Hematopoietic multipotent progenitor cell treated with erythropoietin and hydrocortisone succinate and interleukin-3 and kit ligand, for 17 days (in vitro differentiated cells): ENCODE measurements at regions not wholly inside any gene's neighbourhood (a gene's known extent, or its start where the extent isn't known, plus 50 kb on each side); places are given as distances from the start of the nearest gene placed in this dataset.
A peak's percentile ranks its signal among the peaks of the same experiment; 100 is the strongest.

Experiments
- DNase-seq: peaks from one replicate; pipeline ENCODE4 v3.0.0-alpha.2; 2015; ENCODE audit warnings: low spot score

DNA sequence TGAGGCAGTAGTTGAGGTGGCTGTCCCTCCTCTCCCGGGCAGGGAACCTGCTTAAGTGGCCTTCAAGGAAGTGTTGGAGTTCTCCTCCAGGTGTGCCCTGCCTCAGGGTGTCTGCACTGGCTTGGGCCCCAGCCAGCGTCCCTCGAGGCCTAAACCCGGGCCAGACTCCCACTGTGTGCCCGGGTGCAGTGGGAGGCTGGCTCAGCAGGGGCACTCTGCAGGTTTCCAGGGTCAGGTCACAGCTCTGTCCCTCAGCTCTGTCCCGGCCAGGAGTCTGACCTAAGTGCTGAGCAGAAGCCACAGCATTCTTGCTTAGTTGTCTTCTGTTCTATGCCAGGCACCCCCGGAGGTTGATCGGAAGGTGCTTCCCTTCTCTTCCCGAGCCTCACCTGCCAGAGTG, 69.0 kb upstream of the OTOS start:
- no peak for DNase-seq

DNA sequence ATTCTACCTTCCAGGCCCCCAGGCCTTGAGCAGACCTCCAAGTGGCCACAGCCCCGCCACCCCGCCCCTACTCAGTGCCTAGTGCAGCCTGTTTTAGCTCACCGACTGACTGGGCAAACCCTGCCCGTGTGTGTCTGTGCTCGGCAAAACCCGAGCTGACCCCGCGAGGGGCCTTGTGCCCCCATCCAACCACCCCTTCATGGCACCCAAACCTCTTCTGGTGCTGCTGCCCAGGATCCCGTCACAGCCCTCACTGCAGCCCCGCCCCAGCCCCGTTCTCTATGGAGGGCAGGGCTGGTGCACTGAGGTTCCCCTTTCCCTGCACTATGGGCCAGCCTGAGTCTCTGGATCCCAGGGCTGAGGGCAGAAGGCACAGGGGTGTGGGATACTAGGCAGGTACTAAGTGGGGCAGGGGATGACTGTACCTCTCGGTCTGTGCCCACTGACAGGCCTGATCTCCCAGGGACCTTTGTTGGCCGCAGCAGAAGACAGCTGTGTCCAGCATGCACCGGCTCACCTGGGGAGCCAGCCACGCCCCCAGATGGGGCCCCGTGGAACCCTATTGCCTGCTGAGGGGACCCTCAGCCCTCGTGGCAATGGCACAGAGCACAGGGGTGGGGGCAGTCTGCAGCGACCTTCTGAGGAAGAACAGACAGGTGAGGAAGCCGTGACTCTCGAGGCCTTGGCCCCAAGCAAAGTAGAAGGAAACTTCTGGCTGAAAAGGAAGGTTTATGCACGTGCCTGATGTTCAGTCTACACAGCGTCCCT, 69.9 kb upstream of the OTOS start:
- no peak for DNase-seq

DNA sequence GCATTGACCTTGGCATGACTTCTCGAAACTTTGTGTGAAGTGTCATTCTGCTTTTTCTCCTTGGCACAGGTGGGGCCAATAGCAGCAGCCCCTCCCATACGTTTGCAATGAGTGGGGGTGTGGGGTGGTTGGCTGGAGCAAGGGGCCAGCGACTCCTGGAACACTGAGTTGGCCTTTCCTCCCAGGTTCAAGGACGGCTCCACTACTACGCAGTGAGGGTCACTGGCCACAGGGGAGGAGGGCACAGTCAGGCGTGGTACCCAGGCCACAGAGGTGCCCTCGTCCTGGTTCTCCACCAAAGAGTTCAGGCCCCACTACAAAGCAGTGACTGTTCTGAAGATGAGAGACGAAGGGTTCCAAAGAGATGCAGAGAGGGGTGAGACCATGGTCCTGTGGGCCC, 70.6 kb upstream of the OTOS start:
- DNase-seq: no peak

- no peak for DNase-seq
These were observed 71.4 kb upstream of the OTOS start for GRCh38 chr2:240211598-240212424.

- DNase-seq: no peak
These were observed 72.2 kb upstream of the OTOS start for GRCh38 chr2:240212425-240213225.

DNA sequence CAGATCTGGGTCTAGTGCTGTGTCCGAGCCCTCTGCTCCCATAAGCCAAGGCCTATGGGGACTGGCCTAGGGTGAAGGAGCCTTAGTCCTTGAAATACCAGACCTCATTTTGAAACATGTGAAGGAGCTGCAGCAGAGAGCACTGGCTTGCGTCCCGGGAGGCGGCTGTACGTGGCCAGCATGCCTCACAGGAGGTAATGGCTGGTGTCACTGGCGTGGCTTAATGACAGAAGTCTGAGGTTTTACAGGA, 72.7 kb upstream of the OTOS start:
- no peak for DNase-seq

DNA sequence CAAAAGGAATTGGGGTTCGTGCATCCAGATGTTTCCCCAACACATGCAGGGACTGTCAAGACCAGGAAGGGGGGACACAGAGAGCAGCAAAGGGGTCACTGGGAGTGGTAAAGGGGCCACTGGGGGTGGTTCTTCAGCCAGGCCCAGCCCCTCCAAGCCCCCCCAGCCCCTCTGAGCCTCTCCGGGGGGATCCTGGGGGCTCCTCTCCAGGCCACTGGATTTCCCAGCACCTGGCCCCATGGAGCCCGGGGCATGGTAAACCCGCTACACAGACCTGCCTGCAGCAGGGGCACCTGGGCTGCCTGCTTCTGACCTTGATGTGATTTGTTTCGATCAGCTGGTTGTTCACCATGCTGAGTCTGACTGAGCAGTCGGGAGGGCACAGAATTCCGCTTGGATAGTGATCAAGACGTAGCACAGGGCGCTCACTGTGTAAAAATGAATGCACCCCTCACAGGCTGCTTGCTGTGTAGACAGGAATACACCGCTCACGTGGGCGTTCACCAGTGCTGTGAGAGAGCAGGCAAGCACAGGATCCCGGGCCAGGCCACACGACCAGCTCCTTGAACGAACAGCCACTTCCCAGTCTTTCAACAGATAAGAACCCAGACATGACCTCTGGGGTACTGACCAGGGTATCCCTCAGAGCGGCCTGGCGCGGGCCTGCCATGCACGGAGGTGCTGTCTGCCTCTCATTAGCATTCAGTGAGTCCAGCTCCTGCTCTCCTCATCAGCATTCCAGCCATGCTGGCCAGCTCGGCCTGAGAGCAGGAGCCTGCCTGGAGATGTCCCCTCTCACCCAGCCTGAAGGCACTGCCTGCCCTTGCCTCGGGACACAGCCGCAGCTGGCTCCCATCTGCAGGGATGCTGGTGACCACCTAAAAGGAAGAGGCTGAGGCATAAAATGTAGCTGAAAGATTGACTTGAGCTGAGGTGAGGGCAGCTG, 73.3 kb upstream of the OTOS start:
- no peak for DNase-seq

DNA sequence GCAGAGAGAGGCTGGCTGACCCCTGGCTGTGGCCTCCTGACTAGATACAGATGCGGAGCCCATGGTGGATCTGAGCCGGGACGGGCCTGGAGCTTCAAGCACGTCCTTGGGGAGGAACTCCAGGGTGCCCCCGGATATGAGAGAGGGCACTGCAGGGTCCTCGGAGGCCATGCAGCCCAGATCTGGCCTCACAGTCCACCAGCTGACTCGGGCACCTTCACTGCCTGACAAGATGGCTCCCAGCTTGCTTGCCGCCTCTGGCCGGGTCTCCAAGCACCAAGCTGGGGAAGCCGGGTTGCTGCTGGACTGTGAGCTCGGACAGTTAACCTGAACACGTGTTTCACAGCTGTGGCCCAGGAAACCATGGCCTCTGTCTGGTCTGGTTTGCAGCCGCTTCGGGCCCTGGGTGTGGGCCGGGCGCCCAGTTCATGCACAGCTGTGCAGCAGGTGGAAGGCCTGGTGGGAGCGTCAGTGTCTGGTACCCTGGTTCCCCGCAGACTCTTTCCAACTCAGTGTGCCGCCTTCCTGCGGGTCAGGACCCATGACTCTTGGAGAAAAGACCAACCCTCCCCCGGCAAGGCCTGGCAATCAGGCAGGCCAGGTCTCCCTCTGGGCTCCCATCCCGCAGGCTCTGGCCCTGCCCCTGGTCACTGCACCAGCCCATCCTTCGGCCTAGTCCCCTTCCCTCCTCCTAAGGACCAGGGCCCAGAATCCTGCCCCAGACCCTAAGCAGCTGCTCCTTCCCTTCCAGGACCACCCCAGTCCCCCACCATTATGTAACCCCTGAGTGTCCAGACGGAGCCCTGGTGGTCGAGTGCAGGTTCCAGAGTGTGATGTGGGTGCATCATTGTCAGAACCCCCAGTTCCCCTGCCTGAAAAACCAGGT, 74.6 kb upstream of the OTOS start:
- DNase-seq: no peak

DNA sequence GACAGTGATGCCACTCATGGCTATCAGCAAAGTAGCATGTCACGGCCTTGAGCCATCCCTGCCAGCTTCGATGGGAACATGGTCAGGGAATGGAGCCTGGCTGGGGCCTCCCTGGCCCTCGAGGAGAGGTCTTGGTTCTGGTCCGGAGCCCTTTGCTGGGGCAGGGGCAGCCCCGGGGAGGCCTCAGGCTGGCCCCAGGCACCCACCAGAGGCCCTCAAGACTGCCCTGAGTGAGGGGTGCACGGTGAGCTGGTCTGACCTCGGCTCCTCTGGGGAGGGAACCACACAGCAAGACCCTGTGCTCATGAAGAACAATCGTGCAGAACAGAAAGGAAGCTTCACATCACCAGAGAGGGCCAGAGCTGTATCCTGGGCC, 75.2 kb upstream of the OTOS start:
- no peak for DNase-seq

DNA sequence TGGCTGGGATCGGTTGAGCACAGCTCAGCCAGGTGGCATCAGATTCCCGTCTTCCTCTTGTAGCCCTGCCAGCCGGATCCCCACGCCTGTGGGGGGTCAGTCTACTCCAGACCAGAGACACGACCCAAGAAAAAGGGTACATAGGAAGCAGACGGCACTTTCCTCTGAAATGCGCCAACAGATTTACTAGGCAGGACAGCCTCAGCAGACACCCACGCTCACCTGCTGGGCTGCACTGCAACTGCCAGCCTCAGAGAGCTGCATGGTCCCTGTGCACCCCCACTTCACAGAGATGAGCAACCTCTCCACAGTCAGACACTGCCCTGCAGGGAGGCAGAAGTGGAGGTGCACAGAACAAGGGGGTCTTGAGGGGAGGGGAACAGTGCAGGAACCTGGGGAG, 75.7 kb upstream of the OTOS start:
- no peak for DNase-seq

DNA sequence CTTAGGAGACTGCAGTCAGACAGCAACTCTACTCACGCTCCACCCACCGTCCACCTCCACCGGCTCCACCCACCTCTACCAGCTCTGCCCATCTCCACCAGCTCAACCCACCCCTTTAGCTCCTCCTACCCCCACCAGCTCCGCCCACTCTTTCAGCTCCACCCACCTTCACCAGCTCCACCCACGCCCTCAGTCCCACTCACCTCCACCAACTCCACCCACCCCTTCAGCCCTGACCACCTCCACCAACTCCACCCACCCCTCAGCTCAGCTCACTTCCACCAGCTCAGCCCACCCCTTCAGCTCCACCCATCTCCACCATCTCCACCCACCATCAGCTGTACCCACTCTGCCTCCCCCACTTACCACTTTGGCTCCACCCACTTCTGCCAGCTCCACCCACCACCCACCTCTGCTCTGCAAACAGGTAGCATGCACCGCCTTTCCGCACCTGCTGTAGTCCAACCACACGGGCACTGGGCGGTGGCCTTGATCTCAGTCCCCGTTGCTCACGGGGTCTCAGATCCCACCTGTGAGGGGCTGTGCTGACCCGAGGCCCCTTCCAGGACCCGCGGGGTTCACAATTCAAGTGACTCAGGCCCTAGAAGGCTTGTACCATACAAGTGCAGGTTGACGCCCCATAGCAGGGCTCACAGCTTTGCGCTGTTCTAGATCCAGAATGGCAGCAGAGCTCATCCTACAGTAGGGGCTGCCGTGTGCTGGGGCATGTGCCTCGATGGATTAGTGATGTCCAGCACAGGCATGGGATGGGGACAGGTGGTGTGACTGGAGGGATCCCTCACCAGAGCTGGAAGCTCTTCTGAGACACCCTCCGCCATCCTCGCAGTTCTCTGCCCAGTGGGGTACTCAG, 77.2 kb upstream of the OTOS start:
- peak; percentile 7 for DNase-seq

DNA sequence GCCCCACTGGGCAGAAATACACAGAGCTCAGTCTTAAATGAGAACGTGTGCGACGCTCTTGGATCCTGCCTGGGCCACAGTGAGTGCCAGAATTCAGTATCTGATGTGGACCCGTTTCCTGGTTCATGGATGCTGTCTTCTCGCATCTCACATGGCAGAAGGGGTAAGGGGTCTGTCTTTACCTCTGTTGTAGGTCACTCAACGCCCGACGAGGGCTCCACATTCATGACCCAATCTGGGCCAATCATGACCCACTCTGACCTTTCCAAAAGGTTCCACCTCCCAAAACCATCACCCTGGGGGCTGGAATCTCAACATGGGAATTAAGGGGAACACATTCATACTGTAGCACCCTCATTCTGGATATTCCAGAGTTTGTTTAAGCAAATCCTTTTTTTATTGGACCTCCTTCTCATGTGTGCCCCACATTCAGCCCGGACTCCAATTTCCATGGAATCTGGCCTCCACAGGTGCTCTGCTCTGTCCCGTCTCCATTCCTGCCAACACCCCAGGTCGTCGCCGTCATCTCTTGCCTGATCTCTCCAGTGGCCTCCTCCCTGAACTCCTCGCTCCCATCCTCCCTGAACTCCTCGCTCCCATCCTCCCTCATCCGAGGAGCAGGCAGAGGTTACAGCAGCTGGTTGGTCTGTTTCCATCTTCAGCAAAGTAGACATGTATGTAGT, 78.9 kb upstream of the OTOS start:
- DNase-seq: no peak

GRCh38 chr2:240220371-240220770, 79.9 kb upstream of the OTOS start:
- no peak for DNase-seq

- no peak for DNase-seq
These were observed 83.2 kb upstream of the OTOS start for GRCh38 chr2:240223631-240224030.

GRCh38 chr2:240224676-240225075, 84.2 kb upstream of the OTOS start:
- DNase-seq: no peak

DNA sequence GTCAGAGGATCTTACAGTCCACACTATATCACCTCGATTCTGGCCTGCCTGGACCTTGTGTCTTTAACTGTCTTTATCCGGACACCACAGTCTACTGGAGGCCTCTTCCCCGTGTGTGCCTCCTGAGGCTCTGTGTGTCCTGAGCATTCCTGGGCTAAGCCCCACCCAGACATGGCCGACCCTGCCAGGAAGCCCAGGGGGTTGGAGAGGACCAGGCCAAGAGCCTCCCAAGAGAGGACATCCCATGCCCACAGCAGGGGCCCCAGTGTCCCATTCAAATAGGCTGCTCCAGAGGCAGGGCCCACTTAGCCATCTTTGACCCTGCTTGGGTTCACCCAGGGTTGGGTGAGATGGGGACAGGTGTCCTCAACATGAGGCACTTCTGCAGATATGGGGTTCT, 84.7 kb upstream of the OTOS start:
- no peak for DNase-seq

DNA sequence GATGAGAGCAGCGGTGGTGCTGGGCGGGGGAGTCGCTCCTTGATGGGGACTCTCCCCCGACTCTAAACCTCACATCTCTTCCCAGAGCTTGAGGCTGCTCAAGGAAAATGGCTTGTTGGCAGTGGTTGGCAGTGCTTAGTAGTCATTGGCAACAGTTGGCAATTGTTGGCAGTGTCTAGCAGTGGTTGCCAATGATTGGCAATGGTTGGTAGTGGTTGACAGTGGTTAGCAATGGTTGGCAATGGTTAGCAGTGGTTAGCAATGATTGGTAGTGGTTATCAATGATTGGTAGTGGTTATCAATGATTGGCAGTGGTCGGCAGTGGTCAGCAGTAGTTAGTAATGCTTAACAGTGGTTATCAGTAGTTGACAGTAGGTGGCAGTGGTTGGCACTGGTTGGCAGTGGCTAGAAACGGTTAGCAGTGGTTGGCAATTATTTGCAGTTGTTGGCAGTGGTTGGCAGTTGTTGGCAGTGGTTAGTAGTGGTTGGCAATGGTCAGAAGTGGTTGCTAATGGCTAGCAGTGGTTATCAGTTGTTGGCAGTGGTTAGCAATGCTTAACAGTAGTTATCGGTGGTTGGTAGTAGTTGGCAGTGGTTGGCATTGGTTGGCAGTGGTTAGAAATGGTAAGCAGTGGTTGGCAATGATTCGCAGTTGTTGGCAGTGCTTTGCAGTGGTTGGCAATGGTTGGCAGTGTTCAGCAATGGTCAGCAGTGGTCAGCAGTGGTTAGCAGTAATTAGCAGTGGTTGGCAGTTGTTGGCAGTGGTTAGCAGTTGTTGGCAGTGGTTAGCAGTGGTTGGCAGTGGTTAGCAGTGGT, 85.4 kb upstream of the OTOS start:
- no peak for DNase-seq
